Activated T-cell treated with anti-CD3 and anti-CD28 coated beads, Interleukin-2, amount 50 U/mL, for 4 hours (primary cell): ENCODE measurements at regions not wholly inside any gene's neighbourhood (a gene's known extent, or its start where the extent isn't known, plus 50 kb on each side); places are given as distances from the start of the nearest gene placed in this dataset.
A peak's percentile ranks its signal among the peaks of the same experiment; 100 is the strongest.
"Not testable (repeated sequence)": the region's sequence is repeated elsewhere in the genome, so short reads cannot be mapped to it uniquely, and the experiment has no call there.

Experiments
- ATAC-seq, 2 donors: fragments of 200-7000 bp; cut with Tn5 transposase; one replicate each; pipeline ENCODE4 v1.10.0; 2021
- DNase-seq: peaks from one replicate; pipeline ENCODE4 v3.0.0-alpha.2; 2020
- H3K27me3 Mint-ChIP-seq: one replicate; pipeline ENCODE4 v1.8.0; 2021; ENCODE audit warnings: low read depth, mixed read lengths
- H3K36me3 Mint-ChIP-seq: one replicate; pipeline ENCODE4 v1.8.0; 2022; ENCODE audit warnings: mixed read lengths; ENCODE audit not compliant: insufficient read depth
- H3K4me1 Mint-ChIP-seq: one replicate; pipeline ENCODE4 v1.8.0; 2021; ENCODE audit warnings: low read depth, mixed read lengths
- H3K4me3 Mint-ChIP-seq: one replicate; pipeline ENCODE4 v1.8.0; 2021; ENCODE audit warnings: mild to moderate bottlenecking, moderate library complexity, mixed read lengths
- H3K9me3 Mint-ChIP-seq: one replicate; pipeline ENCODE4 v1.8.0; 2021; ENCODE audit warnings: mixed read lengths

DNA sequence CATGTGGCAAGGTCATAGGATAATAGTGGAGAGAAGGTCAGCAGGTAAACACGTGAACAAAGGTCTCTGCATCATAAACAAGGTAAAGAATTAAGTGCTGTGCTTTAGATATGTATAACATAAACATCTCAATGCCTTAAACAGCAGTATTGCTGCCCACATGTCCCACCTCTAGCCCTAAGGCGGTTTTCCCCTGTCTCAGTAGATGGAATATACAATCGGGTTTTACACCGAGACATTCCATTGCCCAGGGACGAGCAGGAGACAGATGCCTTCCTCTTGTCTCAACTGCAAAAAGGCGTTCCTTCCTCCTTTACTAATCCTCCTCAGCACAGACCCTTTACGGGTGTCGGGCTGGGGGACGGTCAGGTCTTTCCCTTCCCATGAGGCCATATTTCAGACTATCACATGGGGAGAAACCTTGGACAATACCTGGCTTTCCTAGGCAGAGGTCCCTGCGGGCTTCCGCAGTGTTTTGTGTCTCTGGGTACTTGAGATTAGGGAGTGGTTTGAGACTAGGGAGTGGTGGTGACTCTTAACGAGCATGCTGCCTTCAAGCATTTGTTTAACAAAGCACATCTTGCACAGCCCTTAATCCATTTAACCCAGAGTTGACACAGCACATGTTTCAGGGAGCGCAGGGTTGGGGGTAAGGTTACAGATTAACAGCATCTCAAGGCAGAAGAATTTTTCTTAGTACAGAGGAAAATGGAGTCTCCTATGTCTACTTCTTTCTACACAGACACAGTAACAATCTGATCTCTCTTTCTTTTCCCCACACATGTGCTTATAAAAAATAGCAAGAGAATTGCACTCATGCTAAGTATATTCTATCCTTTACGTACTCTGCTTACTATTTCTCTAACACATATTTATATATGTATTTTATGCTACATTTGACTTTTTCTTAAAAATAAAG is 347.7 kb upstream of the TMEFF2 start:
- not testable (repeated sequence) for H3K27me3 Mint-ChIP-seq, ATAC-seq, H3K36me3 Mint-ChIP-seq, H3K4me3 Mint-ChIP-seq, H3K4me1 Mint-ChIP-seq, H3K9me3 Mint-ChIP-seq, DNase-seq

DNA sequence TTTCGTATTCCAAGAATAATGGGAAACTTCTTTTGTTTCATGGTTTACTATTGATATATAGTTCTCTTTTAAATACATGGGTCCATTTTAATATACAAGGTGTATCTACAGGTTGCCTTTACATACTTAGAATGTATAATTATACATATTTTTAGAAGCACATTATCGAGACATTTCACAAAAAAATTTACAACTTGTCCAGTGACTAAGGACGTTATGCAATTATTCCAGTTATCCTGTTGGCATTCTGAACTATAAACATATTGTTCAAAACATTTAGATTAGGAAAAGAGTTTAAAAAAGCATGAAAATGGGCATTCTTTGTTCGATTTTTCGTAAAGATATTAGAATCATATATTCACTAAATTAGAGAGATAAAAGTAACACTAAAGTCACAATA is 344.6 kb upstream of the TMEFF2 start:
- Mint-ChIP-seq H3K4me3 (no peak overlapping the region), H3K27me3 (no peaks in the 10 kb centered on the region), H3K36me3 (no peaks in the 10 kb centered on the region), H3K4me1 (no peaks in the 10 kb centered on the region), H3K9me3 (no peaks in the 10 kb centered on the region)
- DNase-seq (no peak), ATAC-seq (no peak)

DNA sequence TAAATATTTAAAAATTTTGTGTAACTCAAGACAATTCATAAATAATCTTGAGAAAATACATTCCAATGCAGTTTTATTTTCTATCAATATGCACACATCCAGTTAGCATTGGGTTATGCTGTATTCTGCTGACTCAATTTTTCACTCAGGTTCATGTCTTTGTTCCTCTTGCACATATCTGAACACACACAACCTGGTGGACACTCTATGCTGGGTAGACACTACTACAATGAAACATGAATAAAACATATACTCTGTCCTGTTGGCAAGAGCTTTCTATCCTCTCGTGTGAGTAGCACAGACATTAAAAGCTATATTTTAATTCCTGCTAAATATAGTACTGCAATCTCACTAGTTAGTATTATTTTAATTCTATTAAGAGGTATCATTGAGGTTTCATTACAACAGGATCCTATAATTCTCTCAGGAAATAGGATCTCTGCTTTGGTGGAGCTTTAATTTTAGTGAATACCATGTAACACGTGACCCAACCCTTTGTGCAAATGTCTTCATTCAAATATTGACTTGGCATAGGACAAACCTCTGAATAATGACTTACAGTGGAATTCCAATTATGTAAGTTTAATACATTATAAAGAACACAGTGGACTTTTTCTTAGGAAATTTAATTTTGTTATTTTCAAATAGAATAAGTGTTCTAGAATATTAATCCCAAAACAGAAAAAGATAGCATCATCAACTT is 342.3 kb upstream of the TMEFF2 start:
- ATAC-seq (no peak), DNase-seq (no peak)
- no peaks in the 10 kb centered on the region for H3K4me1 Mint-ChIP-seq
- H3K27me3 Mint-ChIP-seq: no peaks in the 10 kb centered on the region
- no peaks in the 10 kb centered on the region for H3K36me3 Mint-ChIP-seq
- no peaks in the 10 kb centered on the region for H3K9me3 Mint-ChIP-seq
- H3K4me3 Mint-ChIP-seq: no peak overlapping the region

DNA sequence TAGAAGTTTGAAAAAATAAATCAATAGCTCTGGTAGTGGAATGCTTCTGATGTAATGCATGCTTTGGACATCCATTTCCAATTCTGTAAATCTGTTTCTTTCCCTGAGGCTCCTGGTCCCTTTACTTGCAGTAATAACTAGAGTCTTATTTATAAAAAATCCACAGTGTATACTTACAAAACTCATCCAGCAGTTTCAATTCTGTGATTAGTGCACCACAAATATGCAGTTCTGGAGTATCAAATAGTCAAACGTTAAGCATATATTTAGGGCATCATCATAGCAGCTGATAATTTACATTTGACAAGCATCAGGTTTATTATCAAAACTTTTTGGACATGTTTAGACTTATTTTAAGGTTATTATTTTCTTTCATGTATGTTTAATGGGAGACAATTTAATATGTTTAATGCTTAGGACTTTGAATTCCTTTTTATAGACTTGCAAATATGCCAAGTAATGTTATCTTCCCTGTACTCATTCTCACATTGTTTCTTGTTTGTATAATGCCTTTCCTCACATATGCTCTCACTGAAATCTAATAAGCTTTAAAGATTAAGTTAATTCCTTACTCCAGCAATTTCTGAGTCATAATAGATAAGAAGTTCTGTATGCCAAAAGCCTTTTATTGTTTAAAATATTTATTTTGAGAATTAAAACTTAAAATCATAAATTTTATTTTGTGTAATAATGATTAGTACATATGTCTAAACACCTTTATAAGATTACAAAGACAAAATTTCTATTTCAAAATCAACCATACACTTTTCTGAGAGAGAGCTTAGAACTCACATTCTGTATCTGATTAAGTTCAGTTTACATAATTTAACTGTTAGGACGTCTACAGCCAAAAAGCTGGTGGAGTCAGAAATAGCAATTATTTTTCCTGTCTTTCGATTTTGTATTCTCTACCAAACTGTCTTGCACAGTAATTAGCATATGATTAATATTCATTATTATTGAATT is 341.5 kb upstream of the TMEFF2 start:
- Mint-ChIP-seq H3K9me3 (no peaks in the 10 kb centered on the region), H3K4me3 (no peak overlapping the region), H3K27me3 (no peaks in the 10 kb centered on the region), H3K36me3 (no peaks in the 10 kb centered on the region), H3K4me1 (no peaks in the 10 kb centered on the region)
- no peak for DNase-seq
- ATAC-seq: no peak

DNA sequence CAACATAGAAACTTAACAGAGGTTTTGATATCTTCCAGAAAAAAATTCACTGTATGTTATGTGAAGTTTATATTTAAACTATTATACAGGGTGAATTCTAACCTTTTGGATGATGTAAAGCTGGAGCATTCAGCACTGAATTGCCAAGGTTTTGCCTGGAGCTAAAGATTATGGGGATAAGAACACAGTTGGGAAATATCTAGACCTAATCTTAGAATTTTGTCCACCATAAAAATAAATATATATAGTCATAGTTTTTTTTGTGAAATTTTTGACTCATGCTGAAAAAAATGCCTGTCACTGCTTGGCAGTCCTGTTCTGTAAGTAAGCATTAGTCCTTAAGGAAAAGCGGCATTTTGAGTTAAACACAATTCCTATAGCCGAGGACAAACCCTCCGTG is 339.3 kb upstream of the TMEFF2 start:
- Mint-ChIP-seq H3K27me3 (no peaks in the 10 kb centered on the region), H3K4me3 (no peak overlapping the region), H3K36me3 (no peaks in the 10 kb centered on the region), H3K9me3 (no peaks in the 10 kb centered on the region), H3K4me1 (no peaks in the 10 kb centered on the region)
- DNase-seq (no peak), ATAC-seq (no peak)

DNA sequence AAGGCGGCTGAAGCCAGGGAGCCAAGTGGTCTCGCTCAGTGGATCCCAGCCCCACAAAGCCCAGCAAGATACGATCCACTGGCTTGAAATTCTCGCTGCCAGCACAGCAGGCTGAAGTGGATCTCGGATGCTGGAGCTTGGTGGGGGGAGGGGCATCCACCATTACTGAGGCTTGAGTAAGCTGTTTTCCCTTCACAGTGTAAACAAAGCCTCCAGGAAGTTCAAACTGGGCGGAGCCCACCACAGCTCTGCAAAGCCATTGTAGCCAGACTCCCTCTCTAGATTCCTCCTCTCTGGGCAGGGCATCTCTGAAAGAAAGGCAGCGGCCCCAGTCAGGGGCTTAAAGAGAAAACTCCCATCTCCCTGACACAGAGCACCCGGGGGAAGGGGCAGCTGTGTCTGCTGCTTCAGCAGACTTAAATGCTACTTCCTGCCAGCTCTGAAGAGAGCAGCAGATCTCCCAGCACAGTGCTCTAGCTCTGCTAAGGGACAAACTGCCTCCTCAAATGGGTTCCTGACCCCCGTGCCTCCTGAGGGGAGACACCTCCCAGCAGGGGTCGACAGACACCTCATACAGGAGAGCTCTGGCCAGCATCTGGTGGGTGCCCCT is 330.0 kb upstream of the TMEFF2 start:
- H3K27me3 Mint-ChIP-seq, H3K36me3 Mint-ChIP-seq, DNase-seq: not testable (repeated sequence)

DNA sequence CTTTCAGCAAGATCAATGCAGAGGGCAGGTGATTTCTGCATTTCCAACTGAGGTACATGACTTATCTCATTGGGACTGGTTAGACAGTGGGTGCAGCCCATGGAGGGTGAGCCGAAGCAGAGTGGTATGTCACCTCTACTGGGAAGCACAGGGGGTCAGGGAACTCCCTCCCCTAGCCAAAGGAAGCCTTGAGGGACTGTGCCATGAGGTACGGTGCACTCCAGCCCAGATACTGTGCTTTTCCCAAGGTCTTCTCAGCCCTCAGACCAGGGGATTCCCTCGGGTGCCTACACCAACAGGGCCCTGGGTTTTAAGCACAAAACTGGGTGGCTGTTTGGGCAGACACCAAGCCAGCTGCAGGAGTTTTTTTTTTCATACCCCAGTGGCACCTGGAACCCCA is 329.5 kb upstream of the TMEFF2 start:
- not testable (repeated sequence) for ATAC-seq, H3K36me3 Mint-ChIP-seq, H3K4me1 Mint-ChIP-seq, H3K4me3 Mint-ChIP-seq, DNase-seq, H3K9me3 Mint-ChIP-seq, H3K27me3 Mint-ChIP-seq

More for the DNA sequence above, 330.0 kb upstream of the TMEFF2 start:
- not testable (repeated sequence) for H3K9me3 Mint-ChIP-seq, H3K4me1 Mint-ChIP-seq, H3K4me3 Mint-ChIP-seq, ATAC-seq

DNA sequence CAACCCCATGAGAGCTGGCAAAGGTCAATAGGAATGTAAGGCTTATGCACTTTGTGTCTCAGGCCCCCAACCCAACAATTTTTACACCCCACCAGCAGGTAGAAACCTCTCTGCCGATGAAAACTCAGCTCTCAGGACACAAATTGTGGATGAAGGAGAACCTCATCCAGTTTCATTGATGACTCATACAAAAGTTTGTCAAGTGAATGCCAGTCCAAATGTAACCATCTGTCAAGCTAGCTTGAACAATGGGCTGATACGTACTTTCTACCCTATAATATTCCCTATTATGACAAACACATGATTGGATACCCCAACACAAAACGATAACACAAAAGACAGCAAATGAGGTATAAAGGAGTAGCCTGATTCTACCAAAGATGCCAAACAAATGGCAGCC is 321.2 kb upstream of the TMEFF2 start:
- no peaks in the 10 kb centered on the region for H3K36me3 Mint-ChIP-seq
- H3K4me3 Mint-ChIP-seq: no peak overlapping the region

DNA sequence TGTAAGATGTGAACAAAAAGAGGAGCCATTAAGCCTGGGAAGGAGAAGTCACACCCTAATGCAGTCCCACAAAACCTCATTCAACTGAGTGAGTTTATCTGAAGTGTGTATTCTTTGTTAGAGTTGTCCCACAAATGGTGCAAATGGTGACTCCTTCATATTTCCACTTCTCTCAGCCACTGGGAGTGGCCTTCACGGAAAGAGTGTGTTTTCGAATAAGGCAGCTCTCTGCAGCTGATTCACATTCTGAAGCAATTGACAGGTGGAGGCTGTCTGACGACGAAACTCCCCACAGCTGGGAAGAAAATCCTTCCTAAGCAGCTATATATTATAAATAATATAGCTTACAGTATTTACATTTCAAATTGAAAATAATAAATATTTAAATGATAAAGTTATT is 318.8 kb upstream of the TMEFF2 start:
- Mint-ChIP-seq H3K4me3 (no peak overlapping the region), H3K9me3 (no peaks in the 10 kb centered on the region), H3K36me3 (no peaks in the 10 kb centered on the region), H3K27me3 (no peaks in the 10 kb centered on the region), H3K4me1 (no peaks in the 10 kb centered on the region)
- DNase-seq (no peak), ATAC-seq (no peak)

More for the DNA sequence above, 321.2 kb upstream of the TMEFF2 start:
- Mint-ChIP-seq H3K27me3 (no peaks in the 10 kb centered on the region), H3K4me1 (no peaks in the 10 kb centered on the region), H3K9me3 (no peaks in the 10 kb centered on the region)
- DNase-seq (no peak), ATAC-seq (no peak)

DNA sequence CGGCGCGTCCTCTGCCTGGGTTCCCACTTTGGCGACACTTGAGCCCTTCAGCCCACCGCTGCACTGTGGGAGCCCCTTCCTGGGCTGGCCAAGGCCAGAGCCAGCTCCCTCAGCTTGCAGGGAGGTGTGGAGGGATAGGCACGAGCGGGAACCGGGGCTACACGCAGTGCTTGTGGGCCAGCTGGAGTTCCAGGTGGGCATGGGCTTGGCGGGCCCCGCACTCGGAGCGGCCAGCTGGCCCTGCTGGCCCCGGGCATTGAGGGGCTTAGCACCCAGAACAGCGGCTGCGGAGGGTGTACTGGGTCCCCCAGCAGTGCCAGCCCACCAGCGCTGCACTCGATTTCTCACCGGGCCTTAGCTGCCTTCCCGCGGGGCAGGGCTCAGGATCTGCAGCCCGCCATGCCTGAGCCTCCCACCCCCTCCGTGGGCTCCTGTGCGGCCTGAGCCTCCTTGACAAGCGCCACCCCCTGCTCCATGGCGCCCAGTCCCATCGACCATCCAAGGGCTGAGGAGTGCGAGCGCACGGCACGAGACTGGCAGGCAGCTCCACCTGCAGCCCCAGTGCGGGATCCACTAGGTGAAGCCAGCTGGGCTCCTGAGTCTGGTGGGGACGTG is 313.2 kb upstream of the TMEFF2 start:
- not testable (repeated sequence) for H3K27me3 Mint-ChIP-seq, H3K36me3 Mint-ChIP-seq, ATAC-seq, H3K4me1 Mint-ChIP-seq, DNase-seq, H3K4me3 Mint-ChIP-seq, H3K9me3 Mint-ChIP-seq

DNA sequence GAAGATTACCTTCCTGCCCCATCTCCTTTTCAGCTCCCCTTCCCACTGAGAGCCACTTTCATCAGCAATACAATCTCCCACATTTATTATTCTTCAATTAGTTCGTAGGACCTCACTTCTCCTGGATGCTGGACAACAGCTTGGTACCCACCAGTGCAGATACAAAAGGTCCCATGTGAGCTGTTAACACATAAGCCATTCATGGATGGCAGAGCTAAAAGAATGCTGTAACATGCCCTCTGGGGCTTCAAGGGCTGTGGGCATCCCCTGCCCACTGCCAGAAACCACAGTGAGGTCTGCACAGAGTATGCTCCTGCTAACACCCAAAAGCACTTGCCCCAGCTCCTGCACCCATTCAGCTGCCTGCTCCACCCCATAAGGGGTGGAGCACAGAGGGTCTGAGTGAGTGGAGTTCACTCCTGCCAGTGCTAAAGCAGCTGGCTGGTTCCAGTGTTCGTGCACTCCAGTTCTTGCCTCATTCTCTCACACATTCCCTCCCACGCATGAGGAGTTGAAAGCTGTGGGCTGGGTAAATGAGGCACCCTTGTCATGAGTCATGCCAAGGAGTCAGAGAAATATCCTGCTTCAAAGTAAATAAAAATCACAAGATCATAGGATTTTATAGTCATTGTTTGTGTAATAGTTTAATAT is 305.9 kb upstream of the TMEFF2 start:
- Mint-ChIP-seq H3K4me3 (no peak overlapping the region), H3K27me3 (no peaks in the 10 kb centered on the region), H3K4me1 (no peaks in the 10 kb centered on the region), H3K36me3 (no peaks in the 10 kb centered on the region), H3K9me3 (no peaks in the 10 kb centered on the region)
- DNase-seq (no peak), ATAC-seq (peak; percentile 71 to 86)

DNA sequence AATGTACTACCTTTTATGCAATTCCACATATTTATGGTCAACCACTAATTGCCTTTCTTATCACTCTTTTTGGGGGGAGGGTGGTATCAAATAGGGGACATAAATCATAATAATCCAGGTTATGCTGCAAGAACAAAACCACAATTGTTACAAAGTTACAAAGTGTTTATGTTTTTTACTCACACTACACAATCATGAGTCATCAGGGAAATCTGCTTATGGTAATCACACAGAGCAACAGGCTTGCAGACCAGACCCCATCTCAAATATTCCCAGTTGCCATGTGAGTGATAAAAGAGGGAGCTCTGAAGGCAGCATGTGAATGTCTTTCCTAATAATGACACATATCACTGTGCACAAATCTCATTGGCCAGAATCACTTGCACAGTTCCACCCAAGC is 304.7 kb upstream of the TMEFF2 start:
- no peak overlapping the region for H3K4me3 Mint-ChIP-seq
- H3K36me3 Mint-ChIP-seq: no peaks in the 10 kb centered on the region
- H3K9me3 Mint-ChIP-seq: no peaks in the 10 kb centered on the region
- no peak for ATAC-seq
- DNase-seq: no peak
- no peaks in the 10 kb centered on the region for H3K27me3 Mint-ChIP-seq
- H3K4me1 Mint-ChIP-seq: no peaks in the 10 kb centered on the region

DNA sequence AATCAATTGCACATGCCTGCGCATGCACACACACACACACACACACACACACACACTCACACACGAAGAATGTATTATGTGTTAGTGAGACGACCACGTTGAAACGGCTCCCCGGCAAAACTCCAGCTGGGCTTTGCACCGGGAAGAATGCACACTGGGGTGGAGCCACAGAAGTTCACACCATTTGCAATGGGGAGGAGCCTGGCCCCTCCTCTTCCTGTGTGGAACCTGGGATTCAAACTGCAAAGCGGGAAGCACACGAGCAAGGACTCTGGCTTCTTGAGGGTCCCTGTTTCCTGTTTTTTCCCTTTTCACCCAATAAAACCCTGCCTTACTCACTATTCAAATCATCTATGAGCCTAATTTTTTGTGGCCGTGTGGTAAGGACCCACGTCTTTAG is 304.0 kb upstream of the TMEFF2 start:
- Mint-ChIP-seq H3K9me3 (no peaks in the 10 kb centered on the region), H3K27me3 (no peaks in the 10 kb centered on the region), H3K4me1 (no peaks in the 10 kb centered on the region), H3K36me3 (no peaks in the 10 kb centered on the region), H3K4me3 (no peak overlapping the region)
- DNase-seq (no peak), ATAC-seq (no peak)
